ENCODE measurements at regions not wholly inside any gene's neighbourhood (a gene's known extent, or its start where the extent isn't known, plus 50 kb on each side); places are given as distances from the start of the nearest gene placed in this dataset.

DNA sequence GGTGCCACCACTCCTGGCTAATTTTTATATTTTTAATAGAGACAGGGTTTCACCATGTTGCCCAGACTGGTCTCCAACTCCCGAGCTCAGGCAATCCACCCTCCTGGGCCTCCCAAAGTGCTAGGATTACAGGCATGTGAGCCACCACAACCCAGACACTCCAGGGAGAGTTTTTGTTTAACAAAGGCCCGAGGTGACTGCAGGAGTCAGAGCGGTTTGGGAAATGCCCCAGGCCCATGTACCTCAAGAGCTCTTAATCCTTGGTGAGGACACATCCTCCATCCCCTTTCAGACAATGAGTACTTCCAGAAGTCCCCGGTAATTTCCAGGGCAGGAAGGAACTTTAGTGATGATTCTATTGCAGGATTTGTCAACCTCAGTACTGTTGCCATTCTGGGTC, 176.0 kb downstream of the ESRRB start:
- DNase-seq: no peak

- DNase-seq: no peak
Observed at GRCh38 chr14:76564471-76565422, 188.8 kb downstream of the ESRRB start.

GRCh38 chr14:76566439-76566838, 190.5 kb downstream of the ESRRB start:
- DNase-seq: no peak

DNA sequence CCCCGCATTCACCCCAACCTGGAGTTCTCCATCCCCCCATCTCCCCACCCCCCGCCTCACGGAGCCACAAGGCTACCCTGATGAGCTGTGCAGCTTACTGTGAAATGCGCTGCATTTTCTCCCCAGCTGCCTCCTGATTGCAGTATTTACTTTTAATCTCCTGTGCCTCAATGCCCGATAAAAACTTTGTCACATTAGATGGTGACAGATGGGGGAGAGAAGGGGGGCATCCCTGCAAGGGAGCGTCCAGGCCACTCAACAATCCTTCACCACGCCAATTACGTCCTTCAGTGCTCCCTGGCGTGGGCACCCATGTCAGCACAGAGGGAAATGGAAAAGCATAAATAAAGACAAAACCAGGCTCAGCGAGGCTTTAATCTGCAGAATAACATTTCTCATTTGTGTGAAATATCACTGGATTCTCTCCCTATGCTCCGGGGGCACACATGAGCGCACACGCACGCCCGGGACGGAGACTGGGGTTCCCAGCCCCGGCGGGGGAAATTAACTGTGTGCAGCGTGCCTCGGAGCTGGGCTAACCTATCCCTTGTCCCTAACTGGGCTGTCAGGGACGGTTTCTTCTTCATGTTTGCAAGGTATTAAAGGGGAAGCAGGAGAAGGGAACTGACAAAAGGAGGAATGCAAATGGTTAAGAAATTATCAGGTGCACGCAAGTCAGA, 186.7 kb upstream of the VASH1 start:
- no peak for DNase-seq

DNA sequence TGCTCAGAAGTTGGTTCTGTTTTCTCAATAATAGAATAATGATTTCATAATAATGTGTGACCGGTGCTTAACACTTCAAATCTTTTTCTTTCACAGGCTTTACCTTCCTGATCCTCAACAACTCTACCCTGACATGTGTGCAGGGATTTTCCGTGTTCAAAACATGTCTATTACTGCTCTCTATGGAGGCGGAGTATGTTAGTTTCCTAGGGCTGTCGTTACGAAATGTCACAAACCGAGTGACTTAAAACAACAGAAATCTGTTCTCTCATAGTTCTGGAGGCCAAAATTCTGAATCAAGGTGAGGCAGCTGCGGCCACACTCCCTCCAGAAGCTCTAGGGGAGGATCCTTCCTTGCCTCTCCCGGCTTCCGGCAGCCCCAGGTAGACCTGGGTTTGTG, 186.2 kb upstream of the VASH1 start:
- no peak for DNase-seq

DNA sequence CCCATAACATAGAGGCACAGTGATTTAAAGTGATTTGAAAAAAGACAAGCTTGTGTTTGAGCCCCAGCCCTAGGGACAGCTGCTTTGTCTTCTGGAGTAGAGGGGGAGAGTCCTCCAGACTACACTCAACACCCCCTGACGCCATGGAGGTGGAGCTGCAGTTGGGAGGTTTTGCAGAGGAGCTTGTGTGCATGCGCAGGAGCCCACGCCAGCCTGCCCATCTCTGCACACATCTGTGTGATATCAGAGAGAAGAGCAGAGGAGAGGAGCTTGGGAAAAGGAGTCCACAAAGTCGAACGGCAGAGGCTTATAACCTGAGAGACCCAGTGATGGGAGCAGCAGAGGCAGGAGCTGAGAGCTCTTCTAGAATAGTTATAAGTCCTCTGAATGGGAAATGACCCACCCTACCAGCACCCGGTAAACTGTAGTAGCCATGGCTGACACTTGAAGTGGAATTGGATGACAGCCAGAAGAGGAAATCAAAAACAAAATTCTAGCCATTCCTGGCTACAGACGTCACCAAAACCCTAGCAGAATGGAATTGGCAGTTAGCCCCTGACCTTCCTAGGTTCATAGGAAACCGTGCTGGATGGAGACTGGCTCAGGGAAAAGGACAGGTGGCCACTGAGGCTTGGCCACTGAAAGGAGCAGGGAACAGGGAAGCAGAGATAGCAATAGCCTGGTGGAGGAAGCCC, 185.1 kb upstream of the VASH1 start:
- DNase-seq: peak; percentile 22

DNA sequence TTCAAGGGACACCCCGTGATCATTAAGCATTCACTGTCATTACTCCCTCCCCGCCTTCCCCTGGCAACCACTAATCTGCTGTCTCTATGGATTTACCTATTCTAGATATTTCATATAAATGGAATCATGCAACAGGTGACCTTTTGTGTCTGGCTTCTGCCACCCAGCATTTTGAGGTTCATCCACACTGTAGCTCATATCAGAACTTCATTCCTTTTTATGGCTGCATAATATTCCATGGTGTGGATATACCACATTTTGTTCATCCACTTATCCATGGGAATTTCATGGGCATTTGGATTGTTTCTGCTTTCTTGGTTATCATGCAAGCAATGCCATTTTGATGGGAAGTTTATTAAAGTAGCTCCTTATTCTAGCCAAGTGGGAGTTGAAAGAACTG, 184.2 kb upstream of the VASH1 start:
- no peak for DNase-seq

- DNase-seq: no peak
Observed at GRCh38 chr14:76577837-76578236, 183.4 kb upstream of the VASH1 start.

DNA sequence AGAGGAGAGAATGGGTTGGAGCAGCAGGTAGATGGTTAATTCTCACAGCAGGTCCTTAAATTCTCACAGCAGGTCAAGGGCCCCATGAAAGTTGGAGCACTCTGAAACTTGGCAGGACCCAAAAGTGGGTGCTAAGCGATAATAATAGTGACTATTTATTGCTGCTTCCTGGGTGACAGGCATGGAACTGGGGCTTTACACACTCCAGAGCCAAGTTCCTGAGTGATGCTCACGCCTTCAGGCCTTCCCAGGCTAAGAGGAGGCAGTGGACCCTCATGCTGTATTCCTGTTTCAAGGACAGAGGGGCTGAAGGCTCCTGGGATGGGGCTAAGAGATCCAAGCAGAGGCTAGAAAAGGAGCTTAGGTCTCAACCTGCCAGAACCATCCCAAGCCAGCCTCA, 180.9 kb upstream of the VASH1 start:
- no peak for DNase-seq

DNA sequence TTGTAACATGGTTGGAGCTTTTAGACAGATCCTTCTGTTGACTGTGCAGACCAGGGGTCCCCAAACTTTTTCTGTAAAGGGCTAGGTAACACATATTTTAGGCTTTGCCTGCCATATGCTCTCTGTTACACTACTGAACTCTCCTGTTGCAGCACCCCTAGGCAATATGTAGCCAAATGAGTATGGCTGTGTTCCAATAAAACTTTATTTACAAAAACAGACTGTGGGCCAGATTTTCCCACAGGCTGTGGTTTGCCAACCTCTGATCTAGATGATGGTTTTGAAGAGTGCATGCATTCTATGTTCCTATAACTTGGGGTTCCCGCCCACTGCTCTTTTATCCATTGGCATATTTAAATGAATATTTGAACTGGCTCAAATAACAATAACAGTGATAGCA, 180.3 kb upstream of the VASH1 start:
- DNase-seq: no peak

DNA sequence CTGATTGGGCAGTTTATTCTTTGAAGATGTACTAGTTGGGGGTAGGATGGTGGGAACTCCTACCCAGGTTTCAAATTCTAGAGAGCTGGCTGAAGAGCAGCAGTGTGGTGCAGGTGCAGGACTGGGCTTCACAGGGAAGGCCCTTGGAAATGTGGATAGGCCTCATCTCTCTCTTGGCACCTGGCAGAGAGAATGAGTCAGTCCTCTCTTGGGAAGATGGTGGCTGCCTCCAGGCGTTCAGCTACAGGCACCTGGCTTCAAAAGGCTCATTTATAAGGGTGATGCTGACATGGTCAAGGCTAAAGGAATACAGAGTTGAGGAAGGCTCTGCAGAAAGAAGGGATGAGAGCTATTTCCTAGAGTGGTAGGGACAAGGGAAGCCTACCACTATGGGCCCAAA, 179.7 kb upstream of the VASH1 start:
- DNase-seq: no peak

DNA sequence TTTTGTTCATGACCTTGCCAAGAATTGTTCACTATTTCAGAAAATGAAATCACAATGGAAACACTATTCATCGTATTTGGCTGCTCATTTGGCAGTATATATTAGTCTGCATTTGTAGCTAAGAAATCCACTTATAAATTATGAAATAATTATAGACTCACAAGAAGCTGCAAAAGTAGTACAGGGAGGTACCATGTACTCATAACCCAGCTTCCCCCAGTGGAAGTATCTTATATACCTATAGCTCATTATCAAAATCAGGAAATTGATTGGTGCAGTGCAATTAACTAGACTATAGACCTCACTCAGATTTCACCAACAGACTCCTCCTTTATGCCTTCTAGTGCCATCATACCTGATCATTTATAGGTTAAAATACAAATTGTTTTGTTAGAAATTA, 178.8 kb upstream of the VASH1 start:
- no peak for DNase-seq

GRCh38 chr14:76583174-76583573, 178.1 kb upstream of the VASH1 start:
- DNase-seq: no peak

- no peak for DNase-seq
Observed at GRCh38 chr14:76583805-76584204, 177.5 kb upstream of the VASH1 start.

GRCh38 chr14:76584271-76584702, 177.0 kb upstream of the VASH1 start:
- DNase-seq: no peak

GRCh38 chr14:76585616-76586015, 175.7 kb upstream of the VASH1 start:
- DNase-seq: no peak

DNA sequence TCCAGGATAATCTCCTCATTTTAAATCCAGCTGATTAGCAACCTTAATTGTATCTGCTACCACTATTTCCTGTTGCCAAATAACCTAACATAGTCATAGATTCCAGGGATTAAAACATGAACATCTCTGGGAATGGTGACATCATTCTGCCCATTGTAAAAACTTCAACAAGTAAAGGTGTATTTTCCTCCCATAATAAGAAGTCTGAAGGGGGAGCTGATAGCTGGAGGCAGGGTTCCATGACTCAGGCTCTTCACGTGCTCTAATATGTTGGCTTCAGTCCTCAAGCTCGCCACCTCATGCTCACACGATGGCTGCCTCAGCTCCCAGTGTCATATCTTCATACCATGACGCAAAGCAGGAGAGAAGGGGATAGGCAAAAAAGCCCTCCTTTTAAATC, 172.0 kb upstream of the VASH1 start:
- DNase-seq: no peak

GRCh38 chr14:76591266-76591665, 170.0 kb upstream of the VASH1 start:
- no peak for DNase-seq

GRCh38 chr14:76595266-76595665, 166.0 kb upstream of the VASH1 start:
- no peak for DNase-seq

- no peak for DNase-seq
Observed at GRCh38 chr14:76597387-76597786, 163.9 kb upstream of the VASH1 start.

DNA sequence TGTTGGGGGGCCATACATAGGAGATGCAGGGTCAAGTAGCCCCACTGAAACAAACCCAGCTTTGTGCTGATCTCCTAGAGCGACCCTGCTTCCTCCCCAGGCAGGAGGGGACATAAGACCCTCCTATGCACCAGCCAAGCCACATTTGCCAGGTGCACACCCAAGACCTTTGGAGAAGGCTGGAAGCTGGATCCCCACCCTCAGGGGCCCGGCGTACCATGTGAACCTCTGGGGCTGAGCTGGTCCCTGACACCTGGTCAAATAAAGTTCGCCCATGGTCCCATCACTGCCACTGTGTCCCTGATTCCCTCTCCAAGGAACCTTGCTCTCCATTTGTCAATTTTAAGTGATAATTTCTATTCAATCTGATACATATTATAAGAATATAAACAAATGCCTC, 162.1 kb upstream of the VASH1 start:
- DNase-seq: no peak

DNA sequence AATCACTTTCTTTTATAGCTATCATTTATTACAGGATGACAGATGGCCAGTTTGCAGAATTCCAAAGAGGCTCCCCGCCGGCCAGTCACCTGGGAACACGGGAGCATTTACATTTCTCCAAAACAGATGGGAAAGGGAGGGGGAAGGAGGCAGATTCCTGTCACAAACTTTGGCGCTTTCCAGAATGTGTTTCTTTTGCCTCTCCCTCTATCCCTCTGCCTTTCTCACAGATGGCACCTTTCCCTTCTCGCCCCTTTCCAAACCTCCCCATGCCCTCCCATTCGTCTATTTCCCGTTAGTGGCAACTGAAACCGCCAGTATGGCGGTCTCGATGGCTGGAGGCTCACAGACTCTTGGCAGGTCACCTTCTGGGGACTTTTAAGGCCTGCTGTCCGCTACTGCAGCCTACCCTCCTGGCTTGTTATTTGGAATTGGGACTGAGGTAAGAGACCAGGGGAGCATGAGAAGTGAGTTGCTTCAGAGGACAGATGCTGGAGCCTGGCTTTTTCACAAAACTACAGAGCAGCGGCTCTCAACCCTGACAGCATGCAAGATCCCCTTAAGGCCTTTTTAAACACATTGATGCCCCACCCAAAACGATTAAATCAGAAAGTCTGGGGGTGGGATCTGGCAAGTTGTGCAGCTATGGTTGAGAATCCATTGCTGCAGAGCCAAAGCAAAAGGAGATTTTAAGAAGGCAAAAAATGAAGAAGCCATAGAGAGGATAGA, 161.5 kb upstream of the VASH1 start:
- DNase-seq: no peak

DNA sequence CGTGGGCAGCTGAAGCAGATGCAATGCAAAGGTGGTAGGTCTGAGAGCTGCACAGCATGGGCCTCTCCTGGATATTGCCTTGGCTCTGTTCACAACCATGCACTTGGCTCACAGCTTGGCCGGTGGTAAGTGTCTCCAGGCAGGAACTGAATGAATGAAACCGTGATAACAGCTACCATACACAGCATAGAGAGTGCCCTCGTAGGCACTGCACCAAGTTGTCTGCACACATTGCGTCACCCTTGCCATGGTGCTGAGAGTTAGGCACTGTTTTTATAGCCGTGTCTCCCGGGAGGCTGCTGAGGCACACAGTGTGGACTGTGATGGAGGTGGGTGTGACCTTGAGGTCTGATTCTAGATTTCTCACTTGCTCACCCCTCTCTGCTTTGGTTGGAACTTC, 157.6 kb upstream of the VASH1 start:
- DNase-seq: no peak
